SK-N-SH (cell line): ENCODE measurements at regions not wholly inside any gene's neighbourhood (a gene's known extent, or its start where the extent isn't known, plus 50 kb on each side); places are given as distances from the start of the nearest gene placed in this dataset.

Experiments used
- TF ChIP-seq, protein P1 (sequence below): fragments of 200-600 bp; sonication (generic); IDR thresholded peaks from 2 replicates; pipeline ENCODE4 v1.6.1; 2017; ENCODE audit warnings: antibody characterized with exemption, mild to moderate bottlenecking, moderate library complexity
- TF ChIP-seq, protein P2 (sequence below): fragments of 150-350 bp; IDR thresholded peaks from 2 replicates; pipeline ENCODE4 v1.6.1; 2017; ENCODE audit warnings: antibody characterized with exemption, low read length, low read depth, borderline replicate concordance

DNA sequence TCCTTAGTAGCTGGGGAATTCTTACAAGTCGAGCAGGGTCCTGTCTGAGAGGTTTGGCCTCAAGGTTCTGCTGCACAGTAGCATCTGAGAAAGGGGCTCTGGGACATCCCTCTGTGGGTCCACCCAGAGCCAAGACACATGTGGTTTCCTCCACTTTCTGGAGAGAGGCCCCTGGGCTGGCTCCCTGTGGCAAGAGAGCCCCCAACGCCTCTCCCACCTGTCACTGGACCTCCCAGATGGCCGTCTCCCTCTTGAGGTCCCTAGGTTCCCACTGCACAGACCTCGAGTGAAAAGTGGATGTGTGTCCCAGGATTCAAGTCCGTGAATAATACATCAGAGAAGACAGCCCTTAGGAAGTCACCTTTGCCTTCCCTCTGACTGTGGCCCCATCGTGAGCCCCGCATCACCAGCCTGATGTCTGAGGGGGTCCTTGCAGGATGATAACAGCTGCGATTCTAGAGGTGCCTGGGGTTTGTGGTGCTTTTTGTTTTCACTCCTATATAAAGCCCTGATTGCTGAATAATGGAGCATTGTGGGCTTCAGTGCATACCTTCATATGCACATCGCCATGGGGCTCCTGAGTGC is 319.0 kb downstream of the GLRX3 start:
- TF ChIP-seq, protein P1, sequence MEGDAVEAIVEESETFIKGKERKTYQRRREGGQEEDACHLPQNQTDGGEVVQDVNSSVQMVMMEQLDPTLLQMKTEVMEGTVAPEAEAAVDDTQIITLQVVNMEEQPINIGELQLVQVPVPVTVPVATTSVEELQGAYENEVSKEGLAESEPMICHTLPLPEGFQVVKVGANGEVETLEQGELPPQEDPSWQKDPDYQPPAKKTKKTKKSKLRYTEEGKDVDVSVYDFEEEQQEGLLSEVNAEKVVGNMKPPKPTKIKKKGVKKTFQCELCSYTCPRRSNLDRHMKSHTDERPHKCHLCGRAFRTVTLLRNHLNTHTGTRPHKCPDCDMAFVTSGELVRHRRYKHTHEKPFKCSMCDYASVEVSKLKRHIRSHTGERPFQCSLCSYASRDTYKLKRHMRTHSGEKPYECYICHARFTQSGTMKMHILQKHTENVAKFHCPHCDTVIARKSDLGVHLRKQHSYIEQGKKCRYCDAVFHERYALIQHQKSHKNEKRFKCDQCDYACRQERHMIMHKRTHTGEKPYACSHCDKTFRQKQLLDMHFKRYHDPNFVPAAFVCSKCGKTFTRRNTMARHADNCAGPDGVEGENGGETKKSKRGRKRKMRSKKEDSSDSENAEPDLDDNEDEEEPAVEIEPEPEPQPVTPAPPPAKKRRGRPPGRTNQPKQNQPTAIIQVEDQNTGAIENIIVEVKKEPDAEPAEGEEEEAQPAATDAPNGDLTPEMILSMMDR, result no peak
- TF ChIP-seq, protein P2, sequence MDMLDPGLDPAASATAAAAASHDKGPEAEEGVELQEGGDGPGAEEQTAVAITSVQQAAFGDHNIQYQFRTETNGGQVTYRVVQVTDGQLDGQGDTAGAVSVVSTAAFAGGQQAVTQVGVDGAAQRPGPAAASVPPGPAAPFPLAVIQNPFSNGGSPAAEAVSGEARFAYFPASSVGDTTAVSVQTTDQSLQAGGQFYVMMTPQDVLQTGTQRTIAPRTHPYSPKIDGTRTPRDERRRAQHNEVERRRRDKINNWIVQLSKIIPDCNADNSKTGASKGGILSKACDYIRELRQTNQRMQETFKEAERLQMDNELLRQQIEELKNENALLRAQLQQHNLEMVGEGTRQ, result no peak
